Uterus (tissue), 3 donors: ENCODE measurements at regions not wholly inside any gene's neighbourhood (a gene's known extent, or its start where the extent isn't known, plus 50 kb on each side); places are given as distances from the start of the nearest gene placed in this dataset.

Experiments
- DNase-seq, 2 donors: peaks; one replicate each; pipeline ENCODE4 v3.0.0-alpha.2; 2019 to 2020
- H3K27ac ChIP-seq, 2 donors: fragments of 200-600 bp; sonication (generic); 1 replicate in 1 of 2; 2 replicates in 1 of 2; pipeline ENCODE4 v1.5.1; 2016 to 2018
- H3K27me3 ChIP-seq, 2 donors: fragments of 200-600 bp; sonication (generic); one replicate each; pipeline ENCODE4 v1.5.1; 2018 to 2019; ENCODE audit warnings: control low read depth in 1 of 2
- H3K36me3 ChIP-seq, 2 donors: fragments of 200-600 bp; sonication (generic); one replicate each; pipeline ENCODE4 v1.5.1; 2019; ENCODE audit warnings: control low read depth in 1 of 2
- H3K4me1 ChIP-seq, 2 donors: fragments of 200-600 bp; sonication (generic); one replicate each; pipeline ENCODE4 v1.5.1; 2018 to 2019; ENCODE audit warnings: control low read depth in 1 of 2
- H3K4me3 ChIP-seq, 2 donors: fragments of 200-600 bp; sonication (generic); 1 replicate in 1 of 2; 2 replicates in 1 of 2; pipeline ENCODE4 v1.5.1; 2018 to 2019; ENCODE audit warnings: mild to moderate bottlenecking in 1 of 2
- H3K9me3 ChIP-seq, 2 donors: fragments of 200-600 bp; sonication (generic); one replicate each; pipeline ENCODE4 v1.5.1; 2019; ENCODE audit warnings: control low read depth in 1 of 2
- CTCF ChIP-seq, 4 experiments: fragments of 200-600 bp in 2 of 4; fragments of 450-650 bp in 2 of 4; sonication (generic) in 2 of 4; IDR thresholded peaks; one replicate each; pipeline ENCODE4 v1.5.1; 2016 to 2019; ENCODE audit warnings: antibody characterized with exemption in 4 of 4, mild to moderate bottlenecking in 2 of 4, moderate library complexity in 1 of 4
- POLR2A ChIP-seq, 2 donors: fragments of 450-650 bp; IDR thresholded peaks; one replicate each; pipeline ENCODE4 v1.6.1; 2016; ENCODE audit warnings: antibody characterized with exemption in 2 of 2, mild to moderate bottlenecking in 1 of 2, moderate library complexity in 1 of 2
- intact Hi-C: fragments of 100-400 bp; cut with DNase I; formaldehyde crosslinking; loops from one replicate; pipeline ENCODE4 v1.15.1; 2023; ENCODE audit warnings: low total_unique reads
- donor health status: DM: yes; HTN: yes; CAD: no.

- no peak overlapping the region for H3K27ac ChIP-seq
- intact Hi-C loops: no loop called here
- no peaks in the 10 kb centered on the region for H3K4me1 ChIP-seq
- no peaks in the 10 kb centered on the region for H3K9me3 ChIP-seq
- DNase-seq: no peak
- H3K27me3 ChIP-seq: no peaks in the 10 kb centered on the region
- no peak for TF ChIP-seq POLR2A (IDR thresholded peaks at IDR 0.05)
- no peak for TF ChIP-seq CTCF (IDR thresholded peaks at IDR 0.05)
- H3K36me3 ChIP-seq: no peaks in the 10 kb centered on the region
- H3K4me3 ChIP-seq: no peak overlapping the region
Measured at GRCh38 chr4:110710070-110710469, 87.2 kb upstream of the PITX2 start.

- TF ChIP-seq CTCF (IDR thresholded peaks at IDR 0.05) (no peak), POLR2A (IDR thresholded peaks at IDR 0.05) (no peak)
- Histone ChIP-seq H3K4me1 (no peaks in the 10 kb centered on the region), H3K27me3 (no peaks in the 10 kb centered on the region), H3K9me3 (no peaks in the 10 kb centered on the region), H3K27ac (no peak overlapping the region), H3K4me3 (no peak overlapping the region), H3K36me3 (no peaks in the 10 kb centered on the region)
- intact Hi-C loops: no loop called here
- DNase-seq: no peak
Measured at GRCh38 chr4:110712486-110712885, 89.6 kb upstream of the PITX2 start.

- no peaks in the 10 kb centered on the region for H3K4me1 ChIP-seq
- intact Hi-C loops: no loop called here
- no peak for DNase-seq
- TF ChIP-seq POLR2A (IDR thresholded peaks at IDR 0.05): no peak
- no peak for TF ChIP-seq CTCF (IDR thresholded peaks at IDR 0.05)
- H3K4me3 ChIP-seq: no peak overlapping the region
- no peaks in the 10 kb centered on the region for H3K36me3 ChIP-seq
- no peaks in the 10 kb centered on the region for H3K27me3 ChIP-seq
- H3K27ac ChIP-seq: no peak overlapping the region
- no peaks in the 10 kb centered on the region for H3K9me3 ChIP-seq
Measured at GRCh38 chr4:110730318-110730717, 107.4 kb upstream of the PITX2 start.

GRCh38 chr4:110733901-110734300 is 111.0 kb upstream of the PITX2 start:
- no peaks in the 10 kb centered on the region for H3K27me3 ChIP-seq
- no peak for DNase-seq
- intact Hi-C loops: no loop called here
- H3K36me3 ChIP-seq: no peaks in the 10 kb centered on the region
- no peak for TF ChIP-seq CTCF (IDR thresholded peaks at IDR 0.05)
- no peak for TF ChIP-seq POLR2A (IDR thresholded peaks at IDR 0.05)
- H3K4me3 ChIP-seq: no peak overlapping the region
- no peaks in the 10 kb centered on the region for H3K9me3 ChIP-seq
- no peak overlapping the region for H3K27ac ChIP-seq
- H3K4me1 ChIP-seq: no peaks in the 10 kb centered on the region

GRCh38 chr4:110735686-110736085 is 112.8 kb upstream of the PITX2 start:
- H3K27me3 ChIP-seq: no peaks in the 10 kb centered on the region
- no peaks in the 10 kb centered on the region for H3K9me3 ChIP-seq
- H3K4me1 ChIP-seq: no peaks in the 10 kb centered on the region
- H3K4me3 ChIP-seq: no peak overlapping the region
- no peaks in the 10 kb centered on the region for H3K36me3 ChIP-seq
- no peak for DNase-seq
- intact Hi-C loops: no loop called here
- TF ChIP-seq POLR2A (IDR thresholded peaks at IDR 0.05) (no peak), CTCF (IDR thresholded peaks at IDR 0.05) (no peak)
- H3K27ac ChIP-seq: no peak overlapping the region
